ENCODE measurements at regions not wholly inside any gene's neighbourhood (a gene's known extent, or its start where the extent isn't known, plus 50 kb on each side); places are given as distances from the start of the nearest gene placed in this dataset.

DNA sequence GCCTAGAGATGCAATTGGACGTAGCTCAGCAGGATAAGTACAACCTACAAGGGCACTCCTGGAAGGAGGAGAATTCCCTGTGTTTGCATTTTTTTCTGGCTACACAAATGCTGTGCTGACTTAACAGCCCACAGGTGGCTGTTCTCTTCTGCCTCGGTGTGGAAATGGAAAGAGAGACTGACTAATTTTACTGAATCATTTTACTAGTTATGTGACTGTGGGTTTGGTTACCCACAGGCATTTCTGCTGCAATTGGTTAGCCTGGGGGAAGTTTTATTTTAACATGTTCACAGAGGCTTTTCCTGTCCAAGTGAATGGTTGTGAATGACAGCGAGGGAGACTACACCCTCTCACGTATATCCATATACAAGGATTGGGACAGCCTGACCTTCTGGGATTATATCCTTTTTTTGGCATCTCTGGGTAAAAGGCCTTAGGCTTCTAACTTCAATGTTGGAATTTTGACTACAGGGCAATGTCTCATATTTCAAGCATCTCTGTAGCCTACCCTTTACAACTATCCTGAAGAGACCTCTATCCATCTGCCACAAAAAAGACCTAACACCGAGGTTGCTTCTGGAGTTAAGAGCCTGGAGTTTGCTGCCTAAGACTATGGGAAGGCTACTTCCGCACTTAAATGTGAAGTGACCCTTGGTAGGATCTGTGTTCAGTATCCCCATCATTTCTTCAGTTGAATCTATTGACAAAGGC is 67.2 kb upstream of the TP63 start:
- no peak for DNase-seq

DNA sequence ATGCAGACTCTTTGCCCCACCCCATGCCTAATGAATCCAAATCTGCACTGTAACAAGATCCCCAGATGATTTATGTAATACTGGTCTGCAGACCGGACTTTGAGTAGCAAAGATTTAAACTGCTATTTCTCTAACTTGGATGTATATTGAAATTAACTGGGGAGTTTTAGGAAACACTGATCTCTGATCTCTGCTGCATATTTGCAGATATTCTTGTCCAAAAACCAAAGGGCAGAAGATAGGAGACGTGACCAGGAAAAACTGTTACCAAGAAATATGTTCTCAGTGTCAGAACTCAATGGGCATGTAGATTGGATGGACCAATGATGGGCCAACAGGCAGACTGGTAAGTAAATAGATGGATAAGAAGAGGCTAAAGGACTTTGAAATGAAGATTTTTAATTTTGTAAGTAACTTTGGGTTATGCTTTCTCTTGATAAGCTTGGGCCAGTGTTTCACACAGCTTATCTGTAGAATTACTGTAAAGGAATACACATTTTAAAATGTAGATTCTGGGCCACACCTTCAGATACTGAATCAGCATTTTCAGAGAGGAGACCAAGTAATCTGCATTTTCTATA is 64.5 kb upstream of the TP63 start:
- no peak for DNase-seq

DNA sequence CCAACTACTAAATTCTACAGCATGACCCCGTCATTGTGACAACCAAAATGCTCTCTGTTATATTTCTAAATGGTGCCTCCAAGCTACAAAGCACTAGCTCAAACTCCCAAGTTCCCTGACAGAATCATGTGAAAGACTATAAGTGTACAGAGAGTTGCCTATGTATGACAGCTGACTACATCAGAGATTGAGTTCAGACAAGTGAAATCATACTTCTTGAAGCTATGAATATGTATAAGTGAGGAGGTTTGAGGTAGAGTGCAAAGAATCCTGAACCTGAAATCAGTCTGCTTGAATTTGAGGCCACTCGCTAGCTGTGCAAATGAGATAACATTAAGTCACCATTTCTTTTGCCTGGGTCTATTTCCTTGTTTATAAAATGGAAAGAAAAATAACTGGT is 63.9 kb upstream of the TP63 start:
- DNase-seq = no peak

DNA sequence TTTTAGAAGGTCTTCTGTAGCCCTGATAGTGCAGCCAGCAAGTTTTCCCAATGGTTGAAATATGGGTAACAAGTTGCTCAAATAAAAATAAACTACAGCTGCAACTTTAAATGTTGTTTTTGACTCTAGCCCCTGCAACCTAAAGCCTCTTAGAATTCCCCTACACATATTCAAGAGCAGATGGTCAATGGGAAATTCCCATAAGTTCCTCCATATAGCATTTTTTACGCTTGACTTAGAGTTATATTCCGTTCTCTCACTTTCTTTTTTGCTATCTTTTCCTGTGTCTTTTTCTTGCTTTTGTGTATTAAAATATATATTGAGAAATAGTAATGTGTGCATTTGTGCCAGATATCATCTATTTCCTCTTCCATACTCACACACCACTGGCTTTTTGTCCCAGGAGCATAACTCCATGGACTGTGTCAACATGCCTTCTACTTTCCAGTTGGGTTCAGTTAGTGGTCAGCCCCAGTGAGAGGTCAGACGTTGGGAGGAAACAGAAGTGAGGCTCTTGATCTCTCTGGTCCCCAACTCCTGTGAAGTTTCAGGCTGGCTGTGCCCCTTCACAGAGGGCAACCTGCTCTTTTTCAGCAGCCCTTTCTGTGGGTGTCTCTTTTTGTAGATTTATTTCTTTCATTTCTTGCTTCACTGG is 63.3 kb upstream of the TP63 start:
- DNase-seq = no peak

DNA sequence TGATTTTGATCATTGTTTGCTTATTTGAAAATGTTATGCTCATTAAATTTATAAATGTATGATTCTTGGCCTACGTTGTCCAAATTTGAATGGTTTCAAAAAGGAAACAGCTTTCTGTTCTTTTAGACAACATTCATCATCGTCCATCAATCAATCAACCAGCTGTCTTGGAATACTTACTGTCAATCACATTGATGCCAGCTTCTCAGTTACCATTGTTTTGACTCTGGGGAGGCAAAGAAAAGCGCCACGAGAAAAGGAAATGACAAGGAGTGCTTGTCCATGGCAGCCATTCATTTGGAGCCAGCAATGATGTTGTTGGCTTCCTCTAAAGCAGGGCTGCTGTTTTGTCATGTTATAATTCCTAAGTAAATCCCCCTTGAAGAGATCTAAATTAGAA is 62.2 kb upstream of the TP63 start:
- DNase-seq = no peak

DNA sequence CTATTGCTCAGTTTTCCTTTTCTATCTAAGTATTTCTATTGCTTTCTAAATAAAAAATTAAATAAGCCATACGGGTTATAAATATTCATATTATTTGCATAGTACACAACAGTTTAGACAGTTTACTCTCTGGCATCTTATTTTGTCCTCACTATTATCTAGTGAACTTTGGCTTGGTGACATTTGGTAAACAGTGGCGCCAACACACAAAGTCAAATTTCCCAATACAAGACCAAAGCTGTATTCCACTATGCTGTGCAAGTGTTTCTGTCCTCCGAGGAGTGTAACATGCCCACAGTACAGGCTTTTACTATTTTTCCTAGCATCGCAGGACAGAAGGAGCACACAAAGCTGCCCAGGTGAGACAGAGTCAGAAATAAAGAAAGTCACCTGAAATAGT is 61.7 kb upstream of the TP63 start:
- DNase-seq = no peak

DNA sequence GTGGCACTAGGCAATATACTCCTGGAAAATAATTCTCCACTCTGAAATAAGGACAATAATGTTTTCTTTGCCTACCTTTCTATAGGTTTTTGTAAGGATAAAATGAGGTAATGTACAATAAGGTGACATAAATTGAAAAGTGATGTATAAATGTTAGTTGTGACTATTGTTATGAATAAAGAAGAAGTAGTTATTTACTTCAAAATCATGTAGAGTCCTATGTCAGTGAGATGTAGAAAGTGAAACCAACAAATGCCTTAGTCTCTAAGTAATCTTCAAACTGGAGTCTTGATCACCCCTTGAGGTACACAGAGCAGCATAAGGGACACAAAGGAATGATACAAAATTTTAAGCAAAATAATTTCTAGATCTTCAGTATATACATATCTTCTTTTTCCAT is 60.3 kb upstream of the TP63 start:
- DNase-seq = no peak

DNA sequence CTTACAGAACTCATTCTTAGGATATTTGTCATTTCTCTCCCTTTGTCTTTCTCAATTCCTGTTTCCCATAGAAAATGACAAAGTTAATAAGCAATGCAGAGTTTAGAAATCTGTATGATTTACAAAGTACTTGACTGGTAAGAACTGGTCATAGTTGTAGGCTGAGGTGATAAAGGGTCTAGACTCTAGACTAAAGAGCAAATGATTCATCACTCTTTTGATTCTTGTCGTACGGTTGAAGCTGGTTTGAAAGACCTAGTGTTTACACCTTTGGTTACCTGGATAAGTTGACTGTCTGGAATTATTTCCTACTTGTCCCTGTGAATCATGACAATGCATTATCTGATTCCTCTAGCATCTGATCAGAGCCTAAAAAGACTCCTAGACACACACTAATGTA is 58.9 kb upstream of the TP63 start:
- DNase-seq = no peak

DNA sequence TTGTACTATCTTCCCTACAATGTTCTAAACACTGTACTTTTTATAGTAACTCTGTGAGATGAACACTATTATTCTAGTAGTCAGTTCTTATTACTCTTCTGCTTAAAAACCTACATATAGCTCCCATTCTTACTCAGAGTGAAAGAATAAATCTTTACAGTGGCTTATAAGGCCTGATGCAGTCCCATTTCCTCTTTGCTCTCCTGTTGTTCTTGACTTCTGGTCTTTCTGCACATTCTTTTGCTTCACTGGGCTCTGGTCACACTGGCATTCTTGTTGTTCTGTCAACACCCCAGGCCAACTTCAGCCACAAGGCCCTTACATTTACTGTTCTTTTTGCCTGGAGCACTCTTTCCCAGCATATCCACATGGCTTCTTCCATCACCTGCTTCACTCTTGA is 58.2 kb upstream of the TP63 start:
- no peak for DNase-seq

DNA sequence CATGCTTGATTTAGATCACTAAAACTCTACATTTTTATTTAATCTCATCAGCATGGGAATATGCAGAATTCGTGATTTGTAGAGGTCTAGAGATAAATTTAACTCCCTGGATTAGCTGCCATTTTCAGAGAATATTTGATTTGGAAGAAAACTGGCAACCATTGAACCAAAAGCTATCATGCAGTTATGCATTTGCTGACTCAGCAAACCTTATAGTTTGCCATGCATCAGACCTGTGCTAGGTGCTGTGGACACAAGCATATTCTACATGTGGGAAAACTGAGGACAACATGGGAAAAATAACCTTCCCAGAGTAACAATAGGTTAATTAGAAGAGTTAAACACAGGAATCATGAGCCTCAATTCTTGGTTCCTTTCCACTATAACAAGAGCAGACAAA is 54.7 kb upstream of the TP63 start:
- no peak for DNase-seq

DNA sequence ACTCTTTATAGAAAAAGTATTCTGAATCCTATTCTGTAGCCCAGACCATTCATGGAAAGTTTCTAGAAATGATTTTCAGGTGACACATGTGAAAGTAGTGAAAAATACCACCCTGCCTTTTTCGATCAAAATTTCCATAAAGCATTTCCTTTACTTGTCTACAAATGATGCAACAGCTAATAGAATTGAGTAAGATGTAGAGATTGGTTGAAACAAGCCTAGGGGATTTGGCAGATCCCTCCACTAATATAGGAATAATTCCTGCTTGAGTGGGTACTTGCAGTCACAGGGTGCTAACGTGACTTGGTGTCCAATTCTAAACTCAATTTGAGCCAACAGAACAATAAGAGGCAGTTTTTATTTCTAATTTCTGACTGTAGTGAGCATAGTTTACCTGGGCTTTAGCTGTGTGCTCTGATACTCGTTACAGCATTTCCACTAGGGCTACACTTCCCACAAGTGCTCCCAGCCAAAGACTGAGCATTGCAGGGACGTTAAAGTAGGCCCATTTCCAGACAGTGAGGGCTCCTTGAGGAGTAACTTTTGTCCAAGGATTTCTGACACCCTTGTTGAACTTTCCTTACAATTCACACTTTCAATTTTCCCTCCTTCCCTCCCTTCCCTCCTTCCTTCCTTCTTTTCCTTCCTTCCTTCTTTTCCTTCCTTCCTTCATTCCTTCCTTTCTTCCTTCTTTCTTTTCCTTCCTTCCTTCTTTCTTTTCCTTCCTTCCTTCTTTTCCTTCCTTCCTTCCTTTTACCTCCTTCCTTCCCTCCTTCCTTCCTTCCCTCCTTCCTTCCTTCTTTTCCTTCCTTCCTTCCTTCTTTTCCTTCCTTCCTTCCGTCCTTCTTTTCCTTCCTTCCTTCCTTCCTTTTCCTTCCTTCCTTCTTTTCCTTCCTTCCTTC is 53.9 kb upstream of the TP63 start:
- DNase-seq = no peak

DNA sequence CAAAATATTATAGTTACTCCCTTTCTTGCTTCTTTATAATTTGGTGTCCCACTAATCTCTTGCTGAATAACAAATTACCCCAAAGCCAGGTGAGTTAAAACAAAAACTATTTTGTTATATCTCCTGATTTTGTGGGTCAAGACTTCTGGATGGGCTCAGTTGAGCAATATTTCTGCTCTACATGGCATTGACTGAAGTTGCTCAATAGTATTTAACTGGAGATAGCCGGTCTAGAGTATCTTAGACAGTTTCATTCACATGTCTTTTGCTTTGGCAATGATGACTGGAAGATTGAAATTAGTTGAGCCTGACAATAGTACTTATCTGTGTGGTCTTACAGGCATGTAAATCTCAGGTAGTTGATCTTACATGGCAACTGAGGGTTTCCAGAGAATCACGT is 51.0 kb upstream of the TP63 start:
- no peak for DNase-seq

All from DMS 273 treated with DMSO at 0.1 percent for 48 hours (cell line).